T-helper 9 cell (primary cell): ENCODE measurements at regions not wholly inside any gene's neighbourhood (a gene's known extent, or its start where the extent isn't known, plus 50 kb on each side); places are given as distances from the start of the nearest gene placed in this dataset.

Experiments used
- DNase-seq: peaks from one replicate; pipeline ENCODE4 v3.0.0-alpha.2; 2020

DNA sequence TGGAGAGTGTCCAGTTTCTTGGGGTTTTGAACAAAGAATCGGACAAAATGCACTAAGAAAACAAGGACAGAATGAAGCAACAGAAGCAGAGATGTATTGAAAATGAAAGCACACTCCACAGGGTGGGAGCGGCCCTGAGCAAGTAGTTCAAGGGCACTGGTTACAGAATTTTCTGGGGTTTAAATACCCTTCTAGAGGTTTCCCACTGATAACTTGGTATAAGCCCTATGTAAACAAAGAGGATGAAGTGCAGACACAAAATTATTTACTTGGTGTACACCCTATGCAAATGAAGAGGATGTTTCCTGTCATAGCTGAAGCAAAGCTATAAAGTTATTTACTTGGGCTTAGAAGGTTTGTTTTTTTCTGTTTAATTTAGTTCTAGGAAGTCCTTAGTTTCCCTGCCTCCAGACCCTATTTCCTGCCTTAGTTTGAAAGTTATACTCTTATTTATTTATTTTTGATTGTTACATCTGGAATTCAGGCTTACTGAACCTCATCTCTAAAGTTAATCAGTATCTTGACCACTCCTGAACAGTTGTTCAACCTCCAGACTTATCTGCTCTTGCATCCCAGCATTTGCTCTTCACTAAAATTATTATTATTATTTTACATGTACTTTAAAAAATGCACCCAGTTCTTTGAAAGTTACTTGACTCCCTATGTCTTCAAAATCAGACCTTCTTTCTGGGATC is 193.5 kb downstream of the SPP2 start:
- DNase-seq, result no peak

GRCh38 chr2:234242459-234242836 is 191.9 kb downstream of the SPP2 start:
- DNase-seq, result no peak

DNA sequence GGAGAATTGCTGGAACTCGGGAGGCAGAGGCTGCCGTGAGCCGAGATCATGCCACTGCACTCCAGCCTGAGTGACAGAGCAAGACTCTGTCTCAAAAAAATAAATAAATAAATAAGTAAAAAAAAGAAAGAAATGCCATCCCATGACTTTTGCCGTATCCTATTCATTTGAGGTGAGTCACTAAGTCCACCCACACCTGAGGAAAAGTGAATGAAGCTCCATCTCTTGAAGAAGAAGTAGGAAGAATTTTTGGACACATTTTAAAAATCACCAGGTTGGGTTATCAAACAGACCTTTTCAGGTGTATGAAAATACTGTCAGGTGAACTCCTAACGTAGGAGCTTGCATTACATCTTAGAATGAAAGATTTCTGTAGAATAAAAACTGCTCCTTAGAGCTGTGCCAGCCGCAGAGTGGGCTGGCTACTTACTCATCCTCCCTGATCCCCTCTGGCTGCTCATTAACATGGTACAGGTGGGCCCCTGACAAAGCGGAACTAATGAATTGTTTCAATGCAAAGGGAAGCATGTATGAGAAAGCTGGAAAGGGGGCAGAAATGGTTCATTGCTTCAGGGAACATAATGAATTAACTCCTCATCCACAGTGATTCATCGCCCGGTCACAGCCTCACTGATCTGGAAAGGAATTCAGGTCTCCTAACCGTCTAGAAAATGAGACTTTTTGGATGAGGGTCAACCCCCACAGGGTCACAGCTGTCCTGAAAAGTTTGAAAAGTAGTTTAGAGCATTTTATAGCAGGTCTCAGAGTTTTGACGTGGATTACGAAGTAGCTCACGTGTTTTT is 191.4 kb downstream of the SPP2 start:
- DNase-seq, result no peak

DNA sequence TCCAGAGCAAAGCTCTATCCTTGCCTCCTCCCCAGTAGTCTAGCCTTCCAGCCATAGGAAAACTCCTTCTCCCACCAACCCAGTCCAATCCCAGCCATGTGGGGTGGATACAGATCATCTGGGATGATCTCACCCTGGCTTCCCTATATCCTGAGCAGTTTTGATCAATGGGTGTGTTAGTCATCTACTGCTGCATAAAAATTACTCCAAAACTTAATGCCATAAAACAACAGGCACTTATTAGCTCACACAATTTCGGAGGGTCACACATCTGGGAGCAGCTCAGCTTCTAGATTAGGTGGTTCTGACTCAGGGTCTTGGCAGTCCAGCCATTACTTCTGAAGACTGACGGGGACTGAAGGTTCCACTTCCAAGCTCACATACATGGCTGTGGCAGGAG is 190.4 kb downstream of the SPP2 start:
- DNase-seq, result no peak

GRCh38 chr2:234235191-234235590 is 184.7 kb downstream of the SPP2 start:
- DNase-seq, result no peak

GRCh38 chr2:234231460-234231859 is 181.0 kb downstream of the SPP2 start:
- no peak for DNase-seq

DNA sequence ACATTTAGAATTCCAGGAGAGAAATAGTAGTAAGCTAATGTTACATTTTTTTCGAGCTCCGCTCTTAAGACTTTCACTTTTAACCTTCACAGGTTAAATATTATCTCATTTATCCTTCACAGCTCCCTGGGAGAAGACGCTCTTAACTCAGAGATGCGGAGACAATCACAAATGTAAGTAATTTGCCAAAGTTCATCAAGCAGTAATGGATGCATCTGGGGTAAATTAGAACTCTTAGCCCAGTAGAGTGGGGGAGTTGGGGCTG is 168.5 kb downstream of the SPP2 start:
- DNase-seq, result no peak

GRCh38 chr2:234218266-234219045 is 168.0 kb downstream of the SPP2 start:
- no peak for DNase-seq

DNA sequence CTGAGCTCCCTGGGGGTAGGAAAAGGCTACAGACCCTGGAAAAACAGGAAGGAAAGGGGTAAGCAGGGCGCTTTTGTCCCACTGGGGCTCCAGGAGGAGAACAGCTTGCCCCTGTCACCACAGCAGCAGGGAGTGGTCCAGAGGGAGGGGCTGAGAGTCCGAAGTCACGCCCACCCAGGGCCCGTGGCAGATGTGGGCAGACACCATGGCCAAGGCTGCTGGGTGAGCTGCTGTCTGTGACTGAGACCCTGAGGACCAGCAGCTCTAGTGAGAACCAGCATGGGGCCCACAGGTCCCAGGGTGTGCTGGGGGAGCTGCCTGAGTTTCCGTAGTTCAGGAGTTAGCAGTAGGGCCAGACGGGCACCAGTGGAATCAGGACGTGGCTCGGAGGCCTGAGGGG is 162.0 kb downstream of the SPP2 start:
- DNase-seq, result no peak

DNA sequence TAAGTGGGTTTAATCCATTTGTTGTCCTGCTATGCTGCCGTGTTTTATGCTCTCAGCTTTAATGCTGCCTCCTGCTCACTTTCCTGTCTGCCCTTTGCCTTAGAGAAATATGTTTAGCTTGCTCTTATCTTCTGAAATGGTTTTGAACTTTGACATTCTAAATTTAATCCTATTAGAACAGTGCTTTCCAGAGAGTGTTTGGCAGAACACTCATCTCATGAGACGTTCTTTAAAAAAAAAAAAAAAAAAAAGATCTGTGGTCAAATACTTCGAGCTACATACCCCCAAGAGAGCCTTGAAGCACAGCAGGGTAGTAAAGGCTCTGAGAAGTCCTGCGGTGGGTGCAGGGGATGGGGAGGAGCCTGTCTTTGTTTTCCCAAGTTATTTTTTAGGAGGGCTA is 161.3 kb downstream of the SPP2 start:
- DNase-seq, result no peak

DNA sequence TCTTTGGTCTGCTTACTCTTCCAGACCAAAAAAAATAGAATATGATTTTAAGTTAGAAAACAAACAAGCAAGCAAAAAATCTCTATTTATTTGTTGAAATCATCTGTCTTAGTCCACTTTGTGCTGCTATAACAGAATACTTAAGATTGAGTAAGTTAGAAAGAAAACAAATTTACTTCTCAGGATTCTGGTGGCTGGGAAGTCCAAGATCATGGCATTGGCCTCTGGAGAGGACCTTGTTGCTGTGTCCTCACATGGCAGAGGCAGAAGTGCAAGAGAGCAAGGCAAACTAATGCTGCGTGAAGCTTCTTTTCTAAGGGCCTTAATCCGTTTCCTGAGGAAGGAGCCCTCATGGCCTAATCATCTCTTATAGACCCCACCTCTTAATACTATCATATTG is 156.2 kb downstream of the SPP2 start:
- no peak for DNase-seq

DNA sequence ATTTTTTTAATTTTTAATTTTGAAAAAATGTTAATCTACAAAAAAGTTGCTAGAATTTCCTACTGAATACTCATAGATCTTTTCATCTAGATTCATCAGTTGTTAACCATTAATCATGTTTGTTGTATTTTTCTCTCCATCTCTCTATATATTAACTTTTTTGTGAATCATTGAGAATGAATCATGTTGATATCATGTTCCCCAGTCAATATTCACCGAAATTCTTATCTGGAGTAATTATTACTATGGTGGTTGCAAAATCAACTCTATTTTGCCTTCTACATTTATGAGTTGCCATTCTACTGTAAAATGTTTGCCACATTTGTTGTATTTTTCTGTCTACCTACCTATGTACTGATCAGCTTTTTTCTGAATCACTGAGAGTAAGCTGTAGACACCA is 154.0 kb downstream of the SPP2 start:
- DNase-seq, result no peak

DNA sequence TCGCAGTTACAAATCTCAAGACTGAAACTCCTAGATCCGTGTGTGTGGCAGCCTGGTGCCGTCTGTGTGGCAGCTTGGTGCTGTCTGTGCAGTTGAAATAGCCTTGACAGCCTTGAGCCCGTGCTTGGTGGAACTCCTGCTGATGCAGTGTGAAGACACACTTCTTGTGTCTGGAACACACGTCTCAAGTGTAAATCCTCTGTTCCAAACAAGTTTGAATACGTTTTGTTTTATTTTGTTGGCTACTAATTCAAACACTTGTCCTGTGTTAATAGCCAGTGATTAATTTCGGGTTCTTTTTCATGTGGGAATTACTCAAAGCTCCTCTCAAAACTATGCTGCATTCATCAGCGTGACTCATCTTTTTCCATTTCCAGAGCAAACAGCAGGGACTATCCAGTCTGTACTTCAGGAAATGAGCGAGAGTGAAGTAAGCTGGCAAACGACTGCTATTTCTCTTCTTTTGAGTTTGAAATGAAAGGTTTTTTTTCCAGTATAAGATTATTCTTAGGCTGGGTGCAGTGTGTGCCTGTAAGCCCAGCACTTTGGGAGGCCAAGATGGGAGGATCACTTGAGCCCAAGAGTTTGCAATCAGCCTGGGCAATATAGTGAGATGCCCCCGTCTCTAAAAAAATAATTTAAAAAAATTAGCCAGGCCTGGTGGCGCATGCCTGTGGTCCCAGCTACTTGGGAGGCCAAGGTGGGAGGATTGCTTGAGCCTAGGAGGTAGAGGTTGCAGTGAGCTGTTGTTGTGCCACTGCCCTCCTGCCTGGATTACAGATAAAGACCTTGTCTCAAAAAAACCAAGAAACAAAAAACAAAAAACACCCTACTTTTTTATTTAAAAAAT is 152.9 kb downstream of the SPP2 start:
- no peak for DNase-seq

- DNase-seq, result no peak
These were observed 152.1 kb downstream of the SPP2 start for GRCh38 chr2:234202601-234203000.

DNA sequence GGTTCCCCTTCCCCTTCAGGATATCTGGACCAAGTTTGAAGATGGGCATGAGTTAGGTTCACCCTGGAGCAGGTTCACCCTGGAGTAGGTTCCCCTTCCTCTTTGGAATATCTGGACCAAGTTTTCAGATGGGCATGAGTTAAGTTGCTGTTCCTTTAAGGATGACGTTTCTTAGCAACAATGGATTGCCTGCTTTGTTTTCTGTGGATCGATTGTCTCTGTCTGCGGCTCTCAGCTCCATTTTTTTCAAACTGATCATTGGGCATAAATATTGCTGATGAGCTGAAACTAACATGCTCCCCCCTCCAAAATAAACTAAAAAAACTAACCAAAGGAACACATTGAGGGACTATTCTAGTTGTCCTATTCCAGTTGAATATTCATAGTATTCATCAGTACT is 149.5 kb downstream of the SPP2 start:
- no peak for DNase-seq

DNA sequence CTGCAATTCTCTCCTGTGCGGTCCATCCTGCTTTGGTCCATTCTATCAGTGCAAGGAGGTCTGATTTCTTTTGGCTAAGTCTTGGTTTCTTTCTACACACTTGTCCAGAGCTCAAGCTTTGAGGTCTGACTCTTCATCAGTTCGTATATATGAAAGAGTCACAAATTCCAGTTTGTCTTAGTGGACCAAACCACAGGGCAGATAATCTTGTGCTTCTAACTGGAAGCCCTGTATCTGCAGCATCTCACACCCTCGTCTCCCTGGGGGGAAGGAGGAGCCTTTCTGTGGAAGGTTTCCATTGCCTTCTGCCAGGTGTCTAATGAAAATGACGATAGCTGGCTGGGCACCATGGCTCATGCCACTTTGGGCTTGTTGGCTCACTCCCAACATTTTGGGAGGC is 148.5 kb downstream of the SPP2 start:
- no peak for DNase-seq

- DNase-seq, result no peak
These were observed 145.0 kb downstream of the SPP2 start for GRCh38 chr2:234195516-234195915.

GRCh38 chr2:234193977-234194563 is 143.6 kb downstream of the SPP2 start:
- no peak for DNase-seq

- DNase-seq, result no peak
These were observed 141.4 kb downstream of the SPP2 start for GRCh38 chr2:234191819-234192407.

DNA sequence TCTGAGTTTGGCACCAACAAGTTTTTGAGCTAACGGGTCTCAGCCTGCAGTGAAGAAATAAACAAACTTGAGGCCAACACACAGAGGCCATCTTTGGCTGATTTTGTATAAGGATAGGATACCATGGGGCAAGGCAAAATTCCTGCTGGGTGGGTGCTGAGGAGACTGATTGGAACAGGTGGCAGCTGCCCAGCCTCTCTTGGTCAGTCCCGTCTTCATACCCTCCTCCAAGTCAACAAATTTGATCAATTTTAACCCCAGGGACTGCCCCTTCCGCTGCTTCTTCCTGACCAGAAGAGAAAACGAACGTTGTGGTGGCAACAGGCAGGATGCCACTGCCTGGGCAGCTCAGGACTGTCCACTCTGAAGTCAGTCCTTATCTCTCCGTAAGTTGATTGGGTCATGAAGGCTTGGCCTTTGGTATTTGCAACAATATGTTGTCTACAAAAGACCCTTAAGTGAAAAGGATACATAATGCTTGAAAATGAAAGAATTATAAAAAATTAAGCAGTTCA is 139.3 kb downstream of the SPP2 start:
- DNase-seq, result no peak

DNA sequence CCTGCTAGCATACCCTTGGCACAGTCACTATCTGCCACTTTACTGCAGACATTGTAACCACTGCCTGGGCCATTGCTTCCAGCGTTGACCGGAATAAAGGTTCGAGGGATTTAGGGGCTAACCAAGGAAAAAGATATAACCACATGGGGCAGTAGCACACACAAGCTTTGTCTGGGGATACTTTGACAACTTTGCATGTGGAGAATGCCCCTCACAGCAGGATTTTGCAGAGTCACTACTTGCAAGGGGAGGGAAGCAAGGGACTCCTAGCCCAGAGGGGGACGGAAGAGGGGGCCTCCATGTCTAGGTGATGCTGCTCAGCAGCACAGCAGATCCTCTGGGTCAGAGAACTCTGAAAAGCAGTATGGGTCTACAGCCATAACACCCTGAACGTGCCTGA is 138.7 kb downstream of the SPP2 start:
- DNase-seq, result no peak

DNA sequence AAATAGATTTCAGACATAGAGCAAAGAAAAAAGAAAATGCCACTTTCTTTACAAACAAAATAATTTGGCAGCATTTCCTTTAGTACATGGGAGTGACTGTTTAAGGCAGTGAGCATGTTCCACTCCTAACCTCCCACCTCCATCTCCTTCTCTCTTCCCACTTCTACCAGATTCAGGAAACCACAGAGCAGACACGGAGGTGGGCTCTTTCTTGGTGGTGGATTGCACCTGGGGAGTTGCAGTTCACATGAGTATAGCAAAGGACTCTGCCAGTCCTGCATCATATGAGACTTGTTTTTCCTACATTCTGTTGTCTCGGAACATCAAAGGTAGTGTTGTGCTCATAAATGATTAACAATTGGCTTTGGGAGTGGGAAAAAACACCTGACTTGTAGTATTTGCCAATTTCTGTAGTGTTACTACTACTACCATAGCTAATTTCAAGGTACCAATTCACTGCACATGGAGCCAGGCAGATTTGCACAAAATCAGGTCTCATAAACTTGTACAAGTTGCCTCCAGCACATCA is 137.2 kb downstream of the SPP2 start:
- DNase-seq, result no peak
